Neural progenitor cell (in vitro differentiated cells): ENCODE measurements at regions not wholly inside any gene's neighbourhood (a gene's known extent, or its start where the extent isn't known, plus 50 kb on each side); places are given as distances from the start of the nearest gene placed in this dataset.

ENCODE experiments used
- DNase-seq: peaks from one replicate; pipeline ENCODE4 v3.0.0-alpha.2; 2016; ENCODE audit warnings: low spot score
- H2AFZ ChIP-seq: fragments of 200-600 bp; sonication (generic); replicated peaks from 2 replicates; pipeline ENCODE4 v1.6.1; 2016; ENCODE audit warnings: antibody characterized with exemption
- H3F3A ChIP-seq: fragments of 200-600 bp; sonication (generic); 2 replicates; pipeline ENCODE4 v1.6.1; 2016; ENCODE audit warnings: antibody characterized with exemption, low read depth
- H3K27ac ChIP-seq: fragments of 200-600 bp; sonication (generic); 2 replicates; pipeline ENCODE4 v1.5.1; 2016; ENCODE audit warnings: mild to moderate bottlenecking
- H3K27me3 ChIP-seq: fragments of 200-600 bp; sonication (generic); 2 replicates; pipeline ENCODE4 v1.6.1; 2016; ENCODE audit warnings: mild to moderate bottlenecking, moderate library complexity
- H3K36me3 ChIP-seq: fragments of 200-600 bp; sonication (generic); 2 replicates; pipeline ENCODE4 v1.5.1; 2016
- H3K4me1 ChIP-seq: fragments of 200-600 bp; sonication (generic); 2 replicates; pipeline ENCODE4 v1.6.1; 2016; ENCODE audit warnings: mixed run types
- H3K4me2 ChIP-seq: fragments of 200-600 bp; sonication (generic); 2 replicates; pipeline ENCODE4 v1.6.1; 2016
- H3K4me3 ChIP-seq: fragments of 200-600 bp; sonication (generic); 2 replicates; pipeline ENCODE4 v1.5.1; 2016
- H3K79me2 ChIP-seq: fragments of 200-600 bp; sonication (generic); 2 replicates; pipeline ENCODE4 v1.6.1; 2016; ENCODE audit warnings: low read depth
- H3K9ac ChIP-seq: fragments of 200-600 bp; sonication (generic); 2 replicates; pipeline ENCODE4 v1.6.1; 2016
- H3K9me3 ChIP-seq: fragments of 200-600 bp; sonication (generic); 2 replicates; pipeline ENCODE4 v1.5.1; 2016; ENCODE audit warnings: low read depth
- H4K20me1 ChIP-seq: fragments of 200-600 bp; sonication (generic); 2 replicates; pipeline ENCODE4 v1.6.1; 2016; ENCODE audit warnings: low read depth
- H3K27ac Mint-ChIP-seq: 3 replicates; pipeline ENCODE4 v1.8.0; 2021; ENCODE audit warnings: mixed read lengths
- H3K27me3 Mint-ChIP-seq: 2 replicates; pipeline ENCODE4 v1.8.0; 2022; ENCODE audit warnings: low read depth, mild to moderate bottlenecking, inconsistent platforms, moderate library complexity, mixed read lengths; ENCODE audit not compliant: insufficient read depth
- H3K36me3 Mint-ChIP-seq: 3 replicates; pipeline ENCODE4 v1.8.0; 2021; ENCODE audit warnings: mixed read lengths
- H3K4me1 Mint-ChIP-seq: 3 replicates; pipeline ENCODE4 v1.8.0; 2021; ENCODE audit warnings: mixed read lengths
- H3K4me3 Mint-ChIP-seq: 3 replicates; pipeline ENCODE4 v1.8.0; 2021; ENCODE audit warnings: mild to moderate bottlenecking, moderate library complexity, mixed read lengths
- H3K9me3 Mint-ChIP-seq: 3 replicates; pipeline ENCODE4 v1.8.0; 2020; ENCODE audit warnings: mixed read lengths
- CTCF ChIP-seq: fragments of 200-600 bp; sonication (generic); IDR thresholded peaks from 2 replicates; pipeline ENCODE4 v1.5.1; 2017; ENCODE audit warnings: antibody characterized with exemption, mild to moderate bottlenecking
- EZH2 ChIP-seq: fragments of 200-600 bp; sonication (generic); IDR thresholded peaks from 2 replicates; pipeline ENCODE4 v1.6.1; 2017; ENCODE audit warnings: antibody characterized with exemption, mild to moderate bottlenecking, moderate library complexity
- EZH2phosphoT487 ChIP-seq: fragments of 200-600 bp; sonication (generic); IDR thresholded peaks from 2 replicates; pipeline ENCODE4 v1.6.1; 2017; ENCODE audit warnings: antibody characterized with exemption

- H3K36me3 Mint-ChIP-seq = no peaks in the 10 kb centered on the region
- Histone ChIP-seq H3K9ac (no peak overlapping the region), H3K4me1 (no peaks in the 10 kb centered on the region), H3F3A (peaks cover 16% of the 10 kb centered on the region), H3K27ac (no peak overlapping the region), H3K4me3 (no peak overlapping the region), H2AFZ (no peak overlapping the region), H3K79me2 (no peaks in the 10 kb centered on the region), H3K4me2 (no peak overlapping the region), H3K27me3 (no peaks in the 10 kb centered on the region), H4K20me1 (no peaks in the 10 kb centered on the region), H3K9me3 (no peaks in the 10 kb centered on the region), H3K36me3 (no peaks in the 10 kb centered on the region)
- no peak overlapping the region for H3K27ac Mint-ChIP-seq
- H3K4me3 Mint-ChIP-seq = no peak overlapping the region
- peaks cover 22% of the 10 kb centered on the region for H3K4me1 Mint-ChIP-seq
- no peak for TF ChIP-seq EZH2phosphoT487
- TF ChIP-seq CTCF = peak; percentile 52
- H3K27me3 Mint-ChIP-seq = peaks cover 9% of the 10 kb centered on the region
- H3K9me3 Mint-ChIP-seq = no peaks in the 10 kb centered on the region
- peak; percentile 34 for DNase-seq
Measured at GRCh38 chrX:3811331-3812311, 98.2 kb upstream of the PRKX start.

DNA sequence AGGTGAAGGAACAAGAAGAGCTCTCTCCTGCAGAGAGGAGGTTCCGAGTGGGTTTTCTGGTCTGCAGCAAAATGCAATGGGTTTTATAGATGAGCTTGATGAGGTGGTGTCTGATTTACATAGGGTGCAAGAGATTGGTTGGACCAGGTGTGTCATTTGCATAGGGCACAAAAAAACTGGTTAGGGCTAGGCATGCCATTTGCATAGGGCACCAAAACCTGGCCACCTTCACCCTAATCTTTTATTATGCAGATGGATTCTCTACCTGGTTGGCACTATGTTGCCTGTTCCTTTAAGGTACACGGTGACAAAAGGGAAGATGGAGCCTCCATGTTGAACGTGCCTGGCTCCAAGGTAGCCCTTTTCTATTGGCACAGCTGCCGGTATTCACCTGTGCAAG lies 94.5 kb upstream of the PRKX start:
- no peak overlapping the region for H3K9ac ChIP-seq
- peaks cover 19% of the 10 kb centered on the region for H3K4me1 Mint-ChIP-seq
- H3K79me2 ChIP-seq = no peaks in the 10 kb centered on the region
- peaks cover 6% of the 10 kb centered on the region for H3K27me3 Mint-ChIP-seq
- H3K4me1 ChIP-seq = no peaks in the 10 kb centered on the region
- no peaks in the 10 kb centered on the region for H3K9me3 ChIP-seq
- H4K20me1 ChIP-seq = no peaks in the 10 kb centered on the region
- no peaks in the 10 kb centered on the region for H3K27me3 ChIP-seq
- H3K36me3 ChIP-seq = no peaks in the 10 kb centered on the region
- H3F3A ChIP-seq = no peaks in the 10 kb centered on the region
- no peak overlapping the region for H3K4me2 ChIP-seq
- no peaks in the 10 kb centered on the region for H3K36me3 Mint-ChIP-seq
- H3K4me3 ChIP-seq = no peak overlapping the region
- H2AFZ ChIP-seq = no peak overlapping the region
- no peak overlapping the region for H3K27ac Mint-ChIP-seq
- H3K9me3 Mint-ChIP-seq = no peaks in the 10 kb centered on the region
- DNase-seq = no peak
- no peak overlapping the region for H3K27ac ChIP-seq
- no peak overlapping the region for H3K4me3 Mint-ChIP-seq
- TF ChIP-seq EZH2phosphoT487 = no peak
- TF ChIP-seq EZH2 = no peak
- no peak for TF ChIP-seq CTCF

GRCh38 chrX:3806630-3807029 lies 93.2 kb upstream of the PRKX start:
- H3K4me1 Mint-ChIP-seq = peaks cover 12% of the 10 kb centered on the region
- H4K20me1 ChIP-seq = no peaks in the 10 kb centered on the region
- no peaks in the 10 kb centered on the region for H3K79me2 ChIP-seq
- H3K4me3 Mint-ChIP-seq = no peak overlapping the region
- no peaks in the 10 kb centered on the region for H3K27me3 ChIP-seq
- H3K4me1 ChIP-seq = no peaks in the 10 kb centered on the region
- no peaks in the 10 kb centered on the region for H3K36me3 ChIP-seq
- H3K4me3 ChIP-seq = no peak overlapping the region
- no peaks in the 10 kb centered on the region for H3K9me3 ChIP-seq
- no peak overlapping the region for H3K27ac Mint-ChIP-seq
- H3K36me3 Mint-ChIP-seq = no peaks in the 10 kb centered on the region
- no peak for TF ChIP-seq CTCF
- TF ChIP-seq EZH2phosphoT487 = no peak
- TF ChIP-seq EZH2 = no peak
- H3K27me3 Mint-ChIP-seq = peaks cover 7% of the 10 kb centered on the region
- H3K4me2 ChIP-seq = no peak overlapping the region
- DNase-seq = no peak
- H3F3A ChIP-seq = no peaks in the 10 kb centered on the region
- no peak overlapping the region for H3K27ac ChIP-seq
- no peak overlapping the region for H3K9ac ChIP-seq
- no peaks in the 10 kb centered on the region for H3K9me3 Mint-ChIP-seq
- H2AFZ ChIP-seq = no peak overlapping the region
